Stimulated activated CD4-positive, alpha-beta T cell treated with anti-CD3 and anti-CD28 coated beads, Interleukin-15, amount 100 ng/mL, for 24 hours (primary cell): ENCODE measurements at regions not wholly inside any gene's neighbourhood (a gene's known extent, or its start where the extent isn't known, plus 50 kb on each side); places are given as distances from the start of the nearest gene placed in this dataset.

Source experiments
- DNase-seq: peaks from one replicate; pipeline ENCODE4 v3.0.0-alpha.2; 2020

- DNase-seq = no peak
These were observed 200.0 kb upstream of the IER5L start for GRCh38 chr9:129377931-129378661.

GRCh38 chr9:129377181-129377580 lies 199.1 kb upstream of the IER5L start:
- no peak for DNase-seq

- no peak for DNase-seq
These were observed 197.8 kb upstream of the IER5L start for GRCh38 chr9:129375845-129376244.

- no peak for DNase-seq
These were observed 196.6 kb upstream of the IER5L start for GRCh38 chr9:129374651-129375050.

- DNase-seq = no peak
These were observed 196.2 kb upstream of the IER5L start for GRCh38 chr9:129374231-129374630.

GRCh38 chr9:129373361-129373760 lies 195.3 kb upstream of the IER5L start:
- DNase-seq = no peak

- no peak for DNase-seq
These were observed 192.7 kb upstream of the IER5L start for GRCh38 chr9:129370770-129371169.

GRCh38 chr9:129368444-129368978 lies 190.4 kb upstream of the IER5L start:
- DNase-seq = no peak

- DNase-seq = no peak
These were observed 189.2 kb upstream of the IER5L start for GRCh38 chr9:129367287-129367686.

GRCh38 chr9:129365196-129365595 lies 187.1 kb upstream of the IER5L start:
- DNase-seq = no peak

- no peak for DNase-seq
These were observed 185.3 kb upstream of the IER5L start for GRCh38 chr9:129363216-129363873.

- DNase-seq = no peak
These were observed 184.4 kb upstream of the IER5L start for GRCh38 chr9:129362287-129363000.

GRCh38 chr9:129361196-129361595 lies 183.1 kb upstream of the IER5L start:
- DNase-seq = no peak

- DNase-seq = no peak
These were observed 182.0 kb upstream of the IER5L start for GRCh38 chr9:129359916-129360536.

- DNase-seq = no peak
These were observed 181.2 kb upstream of the IER5L start for GRCh38 chr9:129359162-129359811.

- DNase-seq = no peak
These were observed 180.6 kb upstream of the IER5L start for GRCh38 chr9:129358621-129359154.

- no peak for DNase-seq
These were observed 179.7 kb upstream of the IER5L start for GRCh38 chr9:129357773-129358245.

GRCh38 chr9:129356871-129357772 lies 179.1 kb upstream of the IER5L start:
- no peak for DNase-seq

GRCh38 chr9:129355631-129356030 lies 177.6 kb upstream of the IER5L start:
- DNase-seq = no peak

GRCh38 chr9:129354498-129354897 lies 176.4 kb upstream of the IER5L start:
- no peak for DNase-seq

- DNase-seq = no peak
These were observed 175.8 kb upstream of the IER5L start for GRCh38 chr9:129353697-129354336.
